GM23338 (cell line): ENCODE measurements at regions not wholly inside any gene's neighbourhood (a gene's known extent, or its start where the extent isn't known, plus 50 kb on each side); places are given as distances from the start of the nearest gene placed in this dataset.

ENCODE experiments used
- ATAC-seq: fragments of 200-7000 bp; cut with Tn5 transposase; 3 replicates; pipeline ENCODE4 v1.9.1; 2020
- DNase-seq: peaks from one replicate; pipeline ENCODE4 v3.0.0-alpha.2; 2015; ENCODE audit warnings: low spot score
- H2AFZ ChIP-seq: fragments of 200-600 bp; sonication (generic); 2 replicates; pipeline ENCODE4 v1.8.0; 2016; ENCODE audit warnings: antibody characterized with exemption, mild to moderate bottlenecking, moderate library complexity
- H3F3A ChIP-seq: fragments of 200-600 bp; sonication (generic); replicated peaks from 2 replicates; pipeline ENCODE4 v1.8.0; 2017; ENCODE audit warnings: antibody characterized with exemption, mixed run types, low read depth
- H3K27ac ChIP-seq: fragments of 200-600 bp; sonication (generic); 2 replicates; pipeline ENCODE4 v1.6.1; 2016; ENCODE audit warnings: low read depth
- H3K27me3 ChIP-seq: fragments of 200-600 bp; sonication (generic); 2 replicates; pipeline ENCODE4 v1.8.0; 2016; ENCODE audit warnings: mild to moderate bottlenecking, mixed run types, moderate library complexity; ENCODE audit not compliant: insufficient read depth
- H3K36me3 ChIP-seq: fragments of 200-600 bp; sonication (generic); 2 replicates; pipeline ENCODE4 v1.8.0; 2016; ENCODE audit warnings: mild to moderate bottlenecking; ENCODE audit not compliant: insufficient read depth
- H3K4me1 ChIP-seq: fragments of 200-600 bp; sonication (generic); 2 replicates; pipeline ENCODE4 v1.8.0; 2016; ENCODE audit warnings: mild to moderate bottlenecking, moderate library complexity; ENCODE audit not compliant: insufficient read depth
- H3K4me2 ChIP-seq: fragments of 200-600 bp; sonication (generic); 2 replicates; pipeline ENCODE4 v1.7.1; 2017; ENCODE audit warnings: mixed run types
- H3K4me3 ChIP-seq: fragments of 200-600 bp; sonication (generic); 2 replicates; pipeline ENCODE4 v1.6.1; 2016; ENCODE audit warnings: mixed run types
- H3K79me2 ChIP-seq: fragments of 200-600 bp; sonication (generic); replicated peaks from 2 replicates; pipeline ENCODE4 v1.8.0; 2017; ENCODE audit warnings: mild to moderate bottlenecking; ENCODE audit not compliant: insufficient read depth
- H3K9me2 ChIP-seq: fragments of 200-600 bp; sonication (generic); 2 replicates; pipeline ENCODE4 v1.8.0; 2017; ENCODE audit not compliant: insufficient read depth
- H4K20me1 ChIP-seq: fragments of 200-600 bp; sonication (generic); replicated peaks from 2 replicates; pipeline ENCODE4 v1.8.0; 2017; ENCODE audit warnings: mild to moderate bottlenecking; ENCODE audit not compliant: insufficient read depth
- H3K27ac Mint-ChIP-seq: 2 replicates; pipeline ENCODE4 v1.8.0; 2020; ENCODE audit warnings: inconsistent platforms, mild to moderate bottlenecking, moderate library complexity, mixed read lengths
- H3K27me3 Mint-ChIP-seq: 3 replicates; pipeline ENCODE4 v1.8.0; 2022; ENCODE audit warnings: low read depth, mild to moderate bottlenecking, moderate library complexity, mixed read lengths, inconsistent platforms; ENCODE audit not compliant: insufficient read depth, poor library complexity
- H3K36me3 Mint-ChIP-seq: 3 replicates; pipeline ENCODE4 v1.8.0; 2021; ENCODE audit warnings: low read depth, mild to moderate bottlenecking, inconsistent platforms, moderate library complexity, mixed read lengths
- H3K4me1 Mint-ChIP-seq: 3 replicates; pipeline ENCODE4 v1.8.0; 2020; ENCODE audit warnings: mild to moderate bottlenecking, inconsistent platforms, mixed read lengths
- H3K4me3 Mint-ChIP-seq: 3 replicates; pipeline ENCODE4 v1.8.0; 2021; ENCODE audit warnings: moderate library complexity, mild to moderate bottlenecking, inconsistent platforms, mixed read lengths
- H3K9me3 Mint-ChIP-seq: 3 replicates; pipeline ENCODE4 v1.8.0; 2020; ENCODE audit warnings: moderate library complexity, mild to moderate bottlenecking, inconsistent platforms, mixed read lengths
- CREB1 ChIP-seq: fragments of 250-450 bp; sonication (Bioruptor Pico); IDR thresholded peaks from 2 replicates; pipeline ENCODE4 v1.5.0; 2020; ENCODE audit warnings: low read depth, mild to moderate bottlenecking, moderate library complexity
- CTCF ChIP-seq, 2 experiments: fragments of 200-600 bp in 1 of 2; sonication (generic) in 1 of 2; conservative IDR thresholded peaks; 2 replicates each; pipeline versions ENCODE4 v1.5.1 to v1.6.1; 2016 to 2017; ENCODE audit warnings: antibody characterized with exemption in 2 of 2, low read depth in 2 of 2, mild to moderate bottlenecking in 2 of 2, moderate library complexity in 1 of 2
- EZH2 ChIP-seq: fragments of 200-600 bp; sonication (generic); IDR thresholded peaks from one replicate; pipeline ENCODE4 v1.8.0; 2017; ENCODE audit warnings: antibody characterized with exemption, mild to moderate bottlenecking, low read depth; ENCODE audit not compliant: unreplicated experiment
- JUNB ChIP-seq: IDR thresholded peaks from one replicate; pipeline ENCODE4 v1.6.1; 2016; ENCODE audit warnings: antibody characterized with exemption; ENCODE audit not compliant: unreplicated experiment
- STAT1 ChIP-seq: IDR thresholded peaks from one replicate; pipeline ENCODE4 v1.6.1; 2016; ENCODE audit warnings: antibody characterized with exemption; ENCODE audit not compliant: unreplicated experiment
- ZNF114 ChIP-seq: fragments of 250-450 bp; sonication (Bioruptor Pico); IDR thresholded peaks from 2 replicates; pipeline ENCODE4 v1.5.0; 2020; ENCODE audit warnings: mild to moderate bottlenecking, moderate library complexity
- ZNF331 ChIP-seq: fragments of 250-450 bp; sonication (Bioruptor Pico); IDR thresholded peaks from 2 replicates; pipeline ENCODE4 v1.5.0; 2020; ENCODE audit warnings: low read depth, mild to moderate bottlenecking, moderate library complexity
- ZNF462 ChIP-seq: fragments of 250-450 bp; sonication (Bioruptor Pico); IDR thresholded peaks from 2 replicates; pipeline ENCODE4 v1.5.0; 2020; ENCODE audit warnings: mild to moderate bottlenecking, moderate library complexity

GRCh38 chr15:35991386-35991785 lies 445.4 kb upstream of the DPH6 start:
- H3K27me3 ChIP-seq = no peaks in the 10 kb centered on the region
- H4K20me1 ChIP-seq = no peaks in the 10 kb centered on the region
- Mint-ChIP-seq H3K27me3 (no peaks in the 10 kb centered on the region), H3K27ac (no peak overlapping the region), H3K9me3 (peaks cover 3% of the 10 kb centered on the region; the same call in 2 of the 3 replicates), H3K4me3 (no peak overlapping the region), H3K4me1 (0 out of 3 replicates have a peak, but pooled peaks cover 2% of the 10 kb centered on the region), H3K36me3 (no peaks in the 10 kb centered on the region; the same call in 2 of the 3 replicates)
- no peak overlapping the region for H3K4me3 ChIP-seq
- H3K27ac ChIP-seq = no peak overlapping the region
- peaks cover 6% of the 10 kb centered on the region for H3K9me2 ChIP-seq
- H3K36me3 ChIP-seq = no peaks in the 10 kb centered on the region
- no peak overlapping the region for H3K4me2 ChIP-seq
- no peaks in the 10 kb centered on the region for H3K79me2 ChIP-seq
- TF ChIP-seq ZNF114 (no peak), EZH2 (no peak), CREB1 (CRISPR knock-in tag) (no peak), ZNF331 (CRISPR knock-in tag) (no peak), ZNF462 (CRISPR knock-in tag) (no peak), CTCF (conservative IDR thresholded peaks at IDR 0.05; ENCODE audit: low read depth in 2 of 2) (no peak), JUNB (no peak), STAT1 (no peak)
- no peaks in the 10 kb centered on the region for H3F3A ChIP-seq
- H2AFZ ChIP-seq = no peak overlapping the region
- ATAC-seq = no peak
- no peak for DNase-seq
- no peaks in the 10 kb centered on the region for H3K4me1 ChIP-seq
